ENCODE measurements at regions not wholly inside any gene's neighbourhood (a gene's known extent, or its start where the extent isn't known, plus 50 kb on each side); places are given as distances from the start of the nearest gene placed in this dataset.
A peak's percentile ranks its signal among the peaks of the same experiment; 100 is the strongest.

GRCh38 chr2:207304761-207305160, 139.0 kb upstream of the KLF7 start:
- TF ChIP-seq POLR2A (IDR thresholded peaks at IDR 0.05; ENCODE audit: low read depth), result no peak
- no peak for TF ChIP-seq EP300 (IDR thresholded peaks at IDR 0.05)
- no peak for TF ChIP-seq POLR2AphosphoS5 (IDR thresholded peaks at IDR 0.05)
- TF ChIP-seq CTCF (IDR thresholded peaks at IDR 0.05), result no peak
- Histone ChIP-seq H3K4me1 (peaks cover 0 to 6% (median 3%) of the 10 kb centered on the region in 4 donors), H3K27ac (replicated peaks in 1 of 4) (no peak overlapping the region), H3K9me3 (no peaks in the 10 kb centered on the region), H3K27me3 (no peaks in the 10 kb centered on the region), H3K36me3 (no peaks in the 10 kb centered on the region), H3K4me3 (no peak overlapping the region)
- DNase-seq (ENCODE audit: extremely low spot score), result no peak
- intact Hi-C loops (cut with DNase I), result no loop called here
- 86% methylated on average over 5 of the region's 5 CpGs for WGBS

DNA sequence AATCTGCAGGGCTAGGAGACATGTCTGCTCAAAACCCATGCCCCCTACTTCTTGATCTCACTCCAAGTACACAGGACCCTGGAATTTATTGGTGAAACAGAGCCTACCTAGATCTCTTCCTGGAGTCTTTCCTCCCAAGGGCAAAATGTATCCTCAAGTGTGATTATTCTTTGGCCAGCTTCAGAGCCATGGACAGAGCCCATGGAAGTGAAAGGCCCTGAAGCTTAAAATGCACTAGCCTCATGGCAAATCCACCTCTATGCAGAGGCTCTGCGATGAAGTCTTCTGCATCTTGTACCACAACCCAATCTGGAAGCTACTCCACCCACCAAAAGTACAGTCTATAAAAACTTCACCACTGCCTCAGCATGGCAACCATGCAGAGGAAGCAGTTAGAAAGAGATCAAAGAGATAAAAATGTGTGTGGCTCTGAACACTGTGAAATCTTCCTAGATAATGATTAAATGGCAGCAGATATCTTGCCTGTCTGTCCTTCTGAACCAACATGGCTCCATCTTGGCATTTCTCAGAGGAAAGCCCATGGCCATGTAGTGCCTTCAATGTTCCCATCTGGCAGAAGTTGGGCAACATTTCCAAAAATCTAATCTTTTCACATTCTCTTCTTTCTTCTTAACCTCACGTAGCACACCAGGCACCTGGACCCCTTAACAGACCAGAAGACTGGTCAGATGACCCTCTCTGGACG, 142.9 kb upstream of the KLF7 start:
- Histone ChIP-seq H3K27ac (replicated peaks in 1 of 4) (no peak overlapping the region), H3K36me3 (no peaks in the 10 kb centered on the region), H3K9me3 (no peaks in the 10 kb centered on the region), H3K4me3 (no peak overlapping the region), H3K27me3 (no peaks in the 10 kb centered on the region), H3K4me1 (peaks cover 19 to 29% (median 25%) of the 10 kb centered on the region in 4 donors)
- TF ChIP-seq EP300 (IDR thresholded peaks at IDR 0.05) (no peak), POLR2AphosphoS5 (IDR thresholded peaks at IDR 0.05) (no peak), CTCF (IDR thresholded peaks at IDR 0.05) (no peak), POLR2A (IDR thresholded peaks at IDR 0.05; ENCODE audit: low read depth) (no peak)
- no peak for DNase-seq (ENCODE audit: extremely low spot score)
- intact Hi-C loops (cut with DNase I), result no loop called here
- 95% methylated on average over 3 of the region's 3 CpGs for WGBS

GRCh38 chr2:207311316-207312005, 145.7 kb upstream of the KLF7 start:
- H3K27me3 ChIP-seq, result no peaks in the 10 kb centered on the region
- H3K4me3 ChIP-seq, result no peak overlapping the region
- no peak for DNase-seq (ENCODE audit: extremely low spot score)
- peak overlapping the region in 3 of 4 donors; percentile 33 to 79 (median 78) for H3K27ac ChIP-seq (replicated peaks in 1 of 4)
- no peaks in the 10 kb centered on the region for H3K36me3 ChIP-seq
- H3K4me1 ChIP-seq, result peaks cover 19 to 29% (median 25%) of the 10 kb centered on the region in 4 donors
- no peaks in the 10 kb centered on the region for H3K9me3 ChIP-seq
- intact Hi-C loops (cut with DNase I), result loop anchor here (5.0 kb wide), 1 partner anchor 144 kb away; the partner anchor contains the start of gene KLF7
- 46% methylated on average over 4 of the region's 4 CpGs for WGBS
- TF ChIP-seq CTCF (IDR thresholded peaks at IDR 0.05) (peak in 2 of 3 experiments; percentile 16 to 24), POLR2AphosphoS5 (IDR thresholded peaks at IDR 0.05) (peak; percentile 84 to 85), EP300 (IDR thresholded peaks at IDR 0.05) (peak; percentile 82), POLR2A (IDR thresholded peaks at IDR 0.05; ENCODE audit: low read depth) (no peak)

DNA sequence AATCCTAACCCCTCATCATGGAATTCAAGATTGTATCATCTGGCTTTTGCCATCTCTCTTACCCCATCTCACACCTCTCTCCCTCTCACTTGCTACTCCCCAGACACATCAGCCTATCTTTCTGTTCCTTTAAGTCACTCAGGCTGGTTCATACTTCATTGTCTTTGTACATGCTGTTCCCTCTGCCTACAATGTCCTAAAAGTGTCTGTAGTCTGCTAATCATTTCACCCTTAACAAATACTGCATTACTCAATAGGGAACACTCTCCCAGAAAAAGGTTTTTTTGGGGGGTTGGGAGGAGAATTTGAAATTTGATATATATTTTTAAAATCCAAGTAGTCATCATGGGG, 146.2 kb upstream of the KLF7 start:
- Histone ChIP-seq H3K4me1 (peaks cover 19 to 29% (median 25%) of the 10 kb centered on the region in 4 donors), H3K36me3 (no peaks in the 10 kb centered on the region), H3K27me3 (no peaks in the 10 kb centered on the region), H3K9me3 (no peaks in the 10 kb centered on the region), H3K4me3 (no peak overlapping the region), H3K27ac (replicated peaks in 1 of 4) (peak overlapping the region in 2 of 4 donors; percentile 78 to 79)
- no peak for TF ChIP-seq POLR2AphosphoS5 (IDR thresholded peaks at IDR 0.05)
- no peak for TF ChIP-seq POLR2A (IDR thresholded peaks at IDR 0.05; ENCODE audit: low read depth)
- TF ChIP-seq CTCF (IDR thresholded peaks at IDR 0.05), result no peak
- TF ChIP-seq EP300 (IDR thresholded peaks at IDR 0.05), result no peak
- DNase-seq (ENCODE audit: extremely low spot score), result no peak
- intact Hi-C loops (cut with DNase I), result loop anchor here (5.0 kb wide), 1 partner anchor 145 kb away; the partner anchor contains the start of gene KLF7
